ENCODE measurements at regions not wholly inside any gene's neighbourhood (a gene's known extent, or its start where the extent isn't known, plus 50 kb on each side); places are given as distances from the start of the nearest gene placed in this dataset.

DNA sequence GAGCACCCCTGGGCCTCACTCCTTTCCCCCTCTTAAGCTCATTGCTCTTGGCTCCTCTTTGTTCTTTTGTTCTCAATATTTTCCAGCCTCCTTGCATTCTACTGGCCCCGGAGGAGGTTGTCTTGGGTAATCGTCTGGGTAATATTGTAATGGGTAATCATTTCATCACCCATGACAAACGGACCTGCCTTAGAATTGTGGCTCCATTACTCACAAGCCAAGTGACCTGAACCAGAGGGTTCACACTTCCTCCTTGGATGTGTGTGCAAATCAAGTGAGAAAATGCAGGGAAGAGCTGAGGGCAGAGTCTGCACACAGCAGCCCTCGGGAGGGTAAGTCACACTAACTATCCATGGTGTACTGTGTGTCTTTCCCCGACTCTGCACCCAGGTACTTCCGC lies 305.0 kb downstream of the BUD13 start:
- TF ChIP-seq, protein P1, sequence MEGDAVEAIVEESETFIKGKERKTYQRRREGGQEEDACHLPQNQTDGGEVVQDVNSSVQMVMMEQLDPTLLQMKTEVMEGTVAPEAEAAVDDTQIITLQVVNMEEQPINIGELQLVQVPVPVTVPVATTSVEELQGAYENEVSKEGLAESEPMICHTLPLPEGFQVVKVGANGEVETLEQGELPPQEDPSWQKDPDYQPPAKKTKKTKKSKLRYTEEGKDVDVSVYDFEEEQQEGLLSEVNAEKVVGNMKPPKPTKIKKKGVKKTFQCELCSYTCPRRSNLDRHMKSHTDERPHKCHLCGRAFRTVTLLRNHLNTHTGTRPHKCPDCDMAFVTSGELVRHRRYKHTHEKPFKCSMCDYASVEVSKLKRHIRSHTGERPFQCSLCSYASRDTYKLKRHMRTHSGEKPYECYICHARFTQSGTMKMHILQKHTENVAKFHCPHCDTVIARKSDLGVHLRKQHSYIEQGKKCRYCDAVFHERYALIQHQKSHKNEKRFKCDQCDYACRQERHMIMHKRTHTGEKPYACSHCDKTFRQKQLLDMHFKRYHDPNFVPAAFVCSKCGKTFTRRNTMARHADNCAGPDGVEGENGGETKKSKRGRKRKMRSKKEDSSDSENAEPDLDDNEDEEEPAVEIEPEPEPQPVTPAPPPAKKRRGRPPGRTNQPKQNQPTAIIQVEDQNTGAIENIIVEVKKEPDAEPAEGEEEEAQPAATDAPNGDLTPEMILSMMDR (IDR thresholded peaks at IDR 0.05), result no peak
- no peaks in the 10 kb centered on the region for H3K9me3 ChIP-seq
- DNase-seq, result no peak
- no peak overlapping the region for H3K27ac ChIP-seq
- peaks cover 0 to 6% of the 10 kb centered on the region in 2 donors for H3K27me3 ChIP-seq
- intact Hi-C loops (cut with DNase I), result no loop called here
- no peak for ATAC-seq
- H3K4me1 ChIP-seq, result no peaks in the 10 kb centered on the region
- no peak overlapping the region for H3K4me3 ChIP-seq
- no peaks in the 10 kb centered on the region for H3K36me3 ChIP-seq

DNA sequence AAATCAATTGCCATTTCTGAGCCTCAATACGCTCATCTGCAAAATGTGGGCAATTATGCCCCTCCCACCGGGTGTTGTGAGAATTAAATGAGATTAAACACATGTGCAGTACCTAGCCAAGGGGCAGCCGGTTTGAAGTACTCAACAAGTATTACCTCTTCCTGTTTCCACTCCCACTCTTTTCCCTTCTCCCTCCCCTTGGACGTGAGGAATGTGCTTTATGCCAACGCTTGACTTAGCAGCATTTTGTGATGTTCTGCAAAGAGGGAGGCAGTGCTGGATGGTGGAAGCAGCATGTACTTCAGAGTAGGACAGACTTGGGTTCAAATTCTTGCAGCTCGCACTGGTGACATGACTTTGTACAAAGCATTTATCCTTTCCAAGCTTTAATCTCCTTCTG lies 306.0 kb downstream of the BUD13 start:
- no peaks in the 10 kb centered on the region for H3K4me1 ChIP-seq
- H3K4me3 ChIP-seq, result no peak overlapping the region

DNA sequence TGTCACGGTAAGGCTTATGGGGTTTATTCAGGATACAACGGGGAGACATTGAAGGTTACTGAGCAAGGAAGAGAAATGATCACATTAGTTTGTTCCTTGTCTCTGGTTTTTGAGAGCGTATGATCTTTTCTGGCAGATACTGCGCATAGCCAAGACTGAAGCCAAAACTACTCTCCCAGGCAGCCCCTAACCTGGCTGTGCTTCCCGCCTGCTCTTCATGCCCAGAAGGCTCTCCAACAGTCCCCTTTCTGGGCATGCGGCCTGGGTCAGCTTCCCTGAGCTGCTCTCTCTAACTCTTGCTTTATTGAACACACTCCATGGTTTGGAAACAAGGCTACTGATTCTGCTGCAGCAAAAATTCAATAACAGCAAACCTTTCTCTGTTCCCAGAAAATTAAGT lies 306.6 kb downstream of the BUD13 start:
- intact Hi-C loops (cut with DNase I), result no loop called here
- no peaks in the 10 kb centered on the region for H3K36me3 ChIP-seq
- no peak overlapping the region for H3K27ac ChIP-seq
- DNase-seq (no peak), ATAC-seq (no peak)
- peaks cover 0 to 10% of the 10 kb centered on the region in 2 donors for H3K27me3 ChIP-seq
- TF ChIP-seq, protein P1 (IDR thresholded peaks at IDR 0.05), result no peak
- no peaks in the 10 kb centered on the region for H3K4me1 ChIP-seq
- H3K9me3 ChIP-seq, result no peaks in the 10 kb centered on the region
- no peak overlapping the region for H3K4me3 ChIP-seq

More for the DNA sequence above, 306.0 kb downstream of the BUD13 start:
- TF ChIP-seq, protein P1 (IDR thresholded peaks at IDR 0.05), result no peak
- DNase-seq (no peak), ATAC-seq (no peak)
- H3K36me3 ChIP-seq, result no peaks in the 10 kb centered on the region
- peaks cover 0 to 10% of the 10 kb centered on the region in 2 donors for H3K27me3 ChIP-seq
- intact Hi-C loops (cut with DNase I), result no loop called here
- H3K9me3 ChIP-seq, result no peaks in the 10 kb centered on the region
- H3K27ac ChIP-seq, result no peak overlapping the region

DNA sequence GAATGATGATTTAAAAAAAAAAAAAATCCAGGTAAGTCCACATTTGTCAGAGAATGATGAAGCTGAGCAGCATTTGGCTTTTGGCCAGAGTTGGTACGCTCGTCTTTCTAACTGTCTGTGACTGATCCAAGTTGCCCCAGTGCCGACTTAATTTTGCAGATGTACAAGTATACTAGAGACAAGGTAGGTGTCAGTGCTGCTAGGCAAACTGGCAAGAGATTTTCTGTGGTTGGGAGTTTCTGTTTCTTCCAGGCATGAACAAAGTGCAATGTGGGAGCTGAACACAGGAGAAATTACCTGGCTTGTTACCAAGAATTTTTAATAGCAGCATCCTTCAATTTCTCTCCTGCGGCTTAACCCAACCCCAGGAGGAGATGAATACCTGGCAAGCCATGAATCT lies 307.7 kb downstream of the BUD13 start:
- Histone ChIP-seq H3K27me3 (peaks cover 0 to 10% of the 10 kb centered on the region in 2 donors), H3K4me1 (no peaks in the 10 kb centered on the region), H3K36me3 (no peaks in the 10 kb centered on the region), H3K9me3 (no peaks in the 10 kb centered on the region), H3K4me3 (no peak overlapping the region), H3K27ac (no peak overlapping the region)
- no peak for ATAC-seq
- no peak for DNase-seq
- intact Hi-C loops (cut with DNase I), result no loop called here
- TF ChIP-seq, protein P1 (IDR thresholded peaks at IDR 0.05), result no peak

DNA sequence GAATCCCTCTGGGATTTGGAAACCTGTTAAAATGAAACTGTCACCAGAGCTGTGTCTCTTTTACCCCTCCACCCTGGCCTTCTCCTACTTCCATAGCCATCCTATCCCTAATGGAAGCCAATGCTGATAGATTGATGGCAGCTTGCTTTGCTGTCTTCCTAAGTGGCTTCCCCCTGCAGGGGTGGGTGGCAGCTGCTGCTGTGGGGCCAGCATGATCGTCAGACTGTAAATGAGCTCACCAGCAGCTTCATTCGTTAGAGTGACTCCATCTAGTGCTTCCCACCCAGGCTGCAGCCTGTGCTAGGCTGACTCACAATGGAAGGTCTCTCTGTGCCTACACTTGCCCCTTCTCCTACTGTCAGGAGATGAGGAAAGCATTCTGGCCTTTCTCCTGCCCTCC lies 311.0 kb downstream of the BUD13 start:
- H3K36me3 ChIP-seq, result no peaks in the 10 kb centered on the region
- H3K27ac ChIP-seq, result no peak overlapping the region
- no peak for DNase-seq
- no peaks in the 10 kb centered on the region for H3K4me1 ChIP-seq
- peaks cover 0 to 10% of the 10 kb centered on the region in 2 donors for H3K27me3 ChIP-seq
- H3K9me3 ChIP-seq, result no peaks in the 10 kb centered on the region
- TF ChIP-seq, protein P1 (IDR thresholded peaks at IDR 0.05), result no peak
- intact Hi-C loops (cut with DNase I), result no loop called here
- no peak overlapping the region for H3K4me3 ChIP-seq
- no peak for ATAC-seq
